HL-60 (cell line): ENCODE measurements at regions not wholly inside any gene's neighbourhood (a gene's known extent, or its start where the extent isn't known, plus 50 kb on each side); places are given as distances from the start of the nearest gene placed in this dataset.

Experiments
- GABPA ChIP-seq: IDR thresholded peaks from 2 replicates; pipeline ENCODE4 v1.6.1; 2012; ENCODE audit warnings: low read depth
- POLR2AphosphoS5 ChIP-seq: IDR thresholded peaks from 2 replicates; pipeline ENCODE4 v1.6.1; 2012; ENCODE audit warnings: low read depth
- SPI1 ChIP-seq: IDR thresholded peaks from 2 replicates; pipeline ENCODE4 v1.6.1; 2012; ENCODE audit warnings: low read depth, mild to moderate bottlenecking, borderline replicate concordance
- TF ChIP-seq, protein P1 (sequence below): IDR thresholded peaks from one replicate; pipeline ENCODE4 v1.5.1; 2011; ENCODE audit warnings: low read length, control low read depth, inconsistent platforms; ENCODE audit not compliant: insufficient read depth
- TF ChIP-seq, protein P2 (sequence below): IDR thresholded peaks from 2 replicates; pipeline ENCODE4 v1.6.1; 2012; ENCODE audit warnings: low read depth; ENCODE audit not compliant: insufficient replicate concordance

DNA sequence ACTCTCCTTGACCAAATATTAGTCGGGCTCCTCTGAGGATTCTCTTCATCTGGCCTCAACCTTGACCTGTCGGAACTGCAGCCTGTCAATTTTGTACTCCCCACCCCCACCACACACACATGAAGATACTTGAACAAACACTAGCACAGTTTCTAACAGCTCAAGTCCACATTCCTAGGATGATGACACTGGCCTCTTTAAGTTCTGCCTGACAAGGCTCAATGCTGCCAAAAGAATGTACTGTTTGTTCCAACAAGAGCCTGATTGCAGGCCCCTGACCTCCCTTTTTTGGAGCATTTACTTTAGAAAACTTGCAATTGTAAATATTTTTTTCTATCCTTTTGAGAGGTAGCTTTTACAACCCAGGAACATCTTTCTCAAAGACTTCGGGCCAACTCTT, 169.2 kb upstream of the IRS2 start:
- TF ChIP-seq, protein P1, sequence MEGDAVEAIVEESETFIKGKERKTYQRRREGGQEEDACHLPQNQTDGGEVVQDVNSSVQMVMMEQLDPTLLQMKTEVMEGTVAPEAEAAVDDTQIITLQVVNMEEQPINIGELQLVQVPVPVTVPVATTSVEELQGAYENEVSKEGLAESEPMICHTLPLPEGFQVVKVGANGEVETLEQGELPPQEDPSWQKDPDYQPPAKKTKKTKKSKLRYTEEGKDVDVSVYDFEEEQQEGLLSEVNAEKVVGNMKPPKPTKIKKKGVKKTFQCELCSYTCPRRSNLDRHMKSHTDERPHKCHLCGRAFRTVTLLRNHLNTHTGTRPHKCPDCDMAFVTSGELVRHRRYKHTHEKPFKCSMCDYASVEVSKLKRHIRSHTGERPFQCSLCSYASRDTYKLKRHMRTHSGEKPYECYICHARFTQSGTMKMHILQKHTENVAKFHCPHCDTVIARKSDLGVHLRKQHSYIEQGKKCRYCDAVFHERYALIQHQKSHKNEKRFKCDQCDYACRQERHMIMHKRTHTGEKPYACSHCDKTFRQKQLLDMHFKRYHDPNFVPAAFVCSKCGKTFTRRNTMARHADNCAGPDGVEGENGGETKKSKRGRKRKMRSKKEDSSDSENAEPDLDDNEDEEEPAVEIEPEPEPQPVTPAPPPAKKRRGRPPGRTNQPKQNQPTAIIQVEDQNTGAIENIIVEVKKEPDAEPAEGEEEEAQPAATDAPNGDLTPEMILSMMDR = no peak
- TF ChIP-seq POLR2AphosphoS5 = no peak
- TF ChIP-seq, protein P2, sequence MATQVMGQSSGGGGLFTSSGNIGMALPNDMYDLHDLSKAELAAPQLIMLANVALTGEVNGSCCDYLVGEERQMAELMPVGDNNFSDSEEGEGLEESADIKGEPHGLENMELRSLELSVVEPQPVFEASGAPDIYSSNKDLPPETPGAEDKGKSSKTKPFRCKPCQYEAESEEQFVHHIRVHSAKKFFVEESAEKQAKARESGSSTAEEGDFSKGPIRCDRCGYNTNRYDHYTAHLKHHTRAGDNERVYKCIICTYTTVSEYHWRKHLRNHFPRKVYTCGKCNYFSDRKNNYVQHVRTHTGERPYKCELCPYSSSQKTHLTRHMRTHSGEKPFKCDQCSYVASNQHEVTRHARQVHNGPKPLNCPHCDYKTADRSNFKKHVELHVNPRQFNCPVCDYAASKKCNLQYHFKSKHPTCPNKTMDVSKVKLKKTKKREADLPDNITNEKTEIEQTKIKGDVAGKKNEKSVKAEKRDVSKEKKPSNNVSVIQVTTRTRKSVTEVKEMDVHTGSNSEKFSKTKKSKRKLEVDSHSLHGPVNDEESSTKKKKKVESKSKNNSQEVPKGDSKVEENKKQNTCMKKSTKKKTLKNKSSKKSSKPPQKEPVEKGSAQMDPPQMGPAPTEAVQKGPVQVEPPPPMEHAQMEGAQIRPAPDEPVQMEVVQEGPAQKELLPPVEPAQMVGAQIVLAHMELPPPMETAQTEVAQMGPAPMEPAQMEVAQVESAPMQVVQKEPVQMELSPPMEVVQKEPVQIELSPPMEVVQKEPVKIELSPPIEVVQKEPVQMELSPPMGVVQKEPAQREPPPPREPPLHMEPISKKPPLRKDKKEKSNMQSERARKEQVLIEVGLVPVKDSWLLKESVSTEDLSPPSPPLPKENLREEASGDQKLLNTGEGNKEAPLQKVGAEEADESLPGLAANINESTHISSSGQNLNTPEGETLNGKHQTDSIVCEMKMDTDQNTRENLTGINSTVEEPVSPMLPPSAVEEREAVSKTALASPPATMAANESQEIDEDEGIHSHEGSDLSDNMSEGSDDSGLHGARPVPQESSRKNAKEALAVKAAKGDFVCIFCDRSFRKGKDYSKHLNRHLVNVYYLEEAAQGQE = no peak
- TF ChIP-seq GABPA = no peak
- TF ChIP-seq SPI1 = no peak
